ENCODE measurements at regions not wholly inside any gene's neighbourhood (a gene's known extent, or its start where the extent isn't known, plus 50 kb on each side); places are given as distances from the start of the nearest gene placed in this dataset.

GRCh38 chr21:26641062-26641461, 68.0 kb upstream of the CYYR1 start:
- no peak for DNase-seq

DNA sequence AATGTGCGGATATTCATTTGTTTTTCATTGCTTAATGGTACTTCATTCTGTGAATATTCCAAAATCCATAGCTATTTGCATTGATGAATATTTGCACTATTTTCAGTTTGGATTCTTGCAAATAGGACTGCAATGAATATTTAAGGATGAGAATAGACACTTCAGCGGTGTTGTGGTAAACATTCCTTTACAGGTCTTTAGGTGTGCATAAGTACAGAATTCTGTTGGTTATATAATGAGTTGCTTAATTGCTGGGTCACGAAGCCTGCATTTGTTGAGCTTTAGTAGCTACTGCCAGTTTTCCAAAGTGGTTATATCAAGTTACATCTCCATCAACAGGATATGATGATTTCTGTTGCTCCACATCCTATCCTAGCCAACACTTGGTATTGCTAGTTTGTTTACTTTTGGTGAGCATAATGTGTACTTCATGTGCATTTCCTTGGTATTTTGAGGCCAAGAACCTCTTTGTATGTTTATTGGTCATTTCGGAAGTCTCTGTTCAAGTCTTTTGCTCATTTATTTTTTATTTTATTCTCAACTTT, 64.2 kb upstream of the CYYR1 start:
- no peak for DNase-seq

GRCh38 chr21:26635681-26636080, 62.6 kb upstream of the CYYR1 start:
- DNase-seq, result no peak

DNA sequence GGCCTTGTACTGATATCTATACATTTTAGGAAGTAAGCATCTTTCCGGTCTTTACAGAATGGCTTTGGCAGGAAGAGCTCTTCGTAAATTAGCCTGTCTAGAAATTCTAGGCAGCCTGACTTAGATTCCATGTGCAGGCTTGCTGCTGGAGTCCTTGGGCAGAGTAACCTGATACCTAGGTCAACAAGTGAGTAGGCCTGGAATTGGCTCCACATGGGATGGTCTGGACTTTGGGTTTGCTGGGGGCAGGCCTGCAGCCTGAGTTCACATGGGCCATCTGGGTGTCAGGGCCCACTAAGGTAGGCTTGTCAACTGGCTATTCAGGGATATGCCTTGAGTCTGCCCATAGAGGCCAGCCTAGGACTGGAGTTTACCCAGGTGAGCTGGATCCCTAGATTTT, 59.6 kb upstream of the CYYR1 start:
- no peak for DNase-seq

- no peak for DNase-seq
Observed at GRCh38 chr21:26626187-26626586, 53.1 kb upstream of the CYYR1 start.

- no peak for DNase-seq
Observed at GRCh38 chr21:26624983-26625519, 52.0 kb upstream of the CYYR1 start.

Measured in NCI-H1092 (cell line).